ENCODE measurements at regions not wholly inside any gene's neighbourhood (a gene's known extent, or its start where the extent isn't known, plus 50 kb on each side); places are given as distances from the start of the nearest gene placed in this dataset.
A peak's percentile ranks its signal among the peaks of the same experiment; 100 is the strongest.
"Not testable (repeated sequence)": the region's sequence is repeated elsewhere in the genome, so short reads cannot be mapped to it uniquely, and the experiment has no call there.

- no peak for DNase-seq (ENCODE audit: low spot score in 2 of 2)
- H3K27ac ChIP-seq = no peak overlapping the region
- TF ChIP-seq CTCF (IDR thresholded peaks at IDR 0.05) = no peak
- intact Hi-C loops (cut with DNase I) = no loop called here
- no peak overlapping the region for H3K4me3 ChIP-seq
- H3K4me1 ChIP-seq = no peaks in the 10 kb centered on the region
- no peaks in the 10 kb centered on the region for H3K36me3 ChIP-seq
- no peaks in the 10 kb centered on the region for H3K27me3 ChIP-seq
- no peaks in the 10 kb centered on the region for H3K9me3 ChIP-seq
These were observed 355.9 kb downstream of the PTPRU start for GRCh38 chr1:29592261-29592615.

GRCh38 chr1:29591601-29592260, 355.4 kb downstream of the PTPRU start:
- Histone ChIP-seq H3K9me3 (no peaks in the 10 kb centered on the region), H3K27ac (no peak overlapping the region), H3K27me3 (no peaks in the 10 kb centered on the region), H3K36me3 (no peaks in the 10 kb centered on the region), H3K4me1 (no peaks in the 10 kb centered on the region), H3K4me3 (no peak overlapping the region)
- intact Hi-C loops (cut with DNase I) = no loop called here
- peak in 1 of 2 donors; percentile 30 for DNase-seq (ENCODE audit: low spot score in 2 of 2)
- TF ChIP-seq CTCF (IDR thresholded peaks at IDR 0.05) = no peak

GRCh38 chr1:29590583-29591565, 354.6 kb downstream of the PTPRU start:
- no peak for TF ChIP-seq CTCF (IDR thresholded peaks at IDR 0.05)
- Histone ChIP-seq H3K4me1 (no peaks in the 10 kb centered on the region), H3K27ac (no peak overlapping the region), H3K36me3 (no peaks in the 10 kb centered on the region), H3K4me3 (no peak overlapping the region), H3K27me3 (no peaks in the 10 kb centered on the region), H3K9me3 (no peaks in the 10 kb centered on the region)
- DNase-seq (ENCODE audit: low spot score in 2 of 2) = peak in 1 of 2 donors; percentile 22
- intact Hi-C loops (cut with DNase I) = no loop called here

- H3K4me1 ChIP-seq; H3K9me3 ChIP-seq; intact Hi-C loops (cut with DNase I); H3K27me3 ChIP-seq; H3K27ac ChIP-seq; H3K4me3 ChIP-seq; H3K36me3 ChIP-seq: not testable (repeated sequence)
- DNase-seq (ENCODE audit: low spot score in 2 of 2) = peak in 1 of 2 donors; percentile 22
These were observed 353.4 kb downstream of the PTPRU start for GRCh38 chr1:29589716-29590115.

GRCh38 chr1:29586991-29587745, 350.8 kb downstream of the PTPRU start:
- no peak overlapping the region for H3K27ac ChIP-seq
- intact Hi-C loops (cut with DNase I) = no loop called here
- H3K36me3 ChIP-seq = no peaks in the 10 kb centered on the region
- H3K27me3 ChIP-seq = no peaks in the 10 kb centered on the region
- H3K4me3 ChIP-seq = no peak overlapping the region
- no peaks in the 10 kb centered on the region for H3K4me1 ChIP-seq
- peak in 1 of 2 donors; percentile 8 for DNase-seq (ENCODE audit: low spot score in 2 of 2)
- H3K9me3 ChIP-seq = no peaks in the 10 kb centered on the region
- TF ChIP-seq CTCF (IDR thresholded peaks at IDR 0.05) = no peak
